Caco-2 (cell line): ENCODE measurements at regions not wholly inside any gene's neighbourhood (a gene's known extent, or its start where the extent isn't known, plus 50 kb on each side); places are given as distances from the start of the nearest gene placed in this dataset.

Source experiments
- BruUV-seq: library from RNA; stranded (reverse); fragments of 400-500 nt; replicated peaks from 2 replicates; lab custom pipeline; 2021; lab: Mats Ljungman, UMichigan
- CTCF ChIA-PET: fragments of 300-600 bp; sonication (Branson Sonifier 250); formaldehyde crosslinking; loops from one replicate; lab custom pipeline; 2022; ENCODE audit warnings: antibody characterized with exemption; lab: Charles Lee
- POLR2A ChIA-PET: fragments of 300-600 bp; sonication (Branson Sonifier 250); formaldehyde crosslinking; loops from one replicate; lab custom pipeline; 2022; ENCODE audit warnings: antibody characterized with exemption; lab: Charles Lee
- DNase-seq, 2 experiments: peaks; one replicate each; pipeline versions ENCODE4 v3.0.0 to v3.0.0-alpha.2; 2020 to 2022
- H3K27me3 ChIP-seq: replicated peaks from 2 replicates; pipeline ENCODE4 v1.6.0; 2011; ENCODE audit warnings: low read length; ENCODE audit not compliant: control insufficient read depth, insufficient read depth
- H3K36me3 ChIP-seq: 2 replicates; pipeline ENCODE4 v1.5.1; 2011; ENCODE audit warnings: low read length; ENCODE audit not compliant: control insufficient read depth, insufficient read depth
- H3K4me1 ChIP-seq: fragments of 250-450 bp; sonication (Bioruptor Pico); 2 replicates; pipeline ENCODE4 v1.5.1; 2020; ENCODE audit warnings: mild to moderate bottlenecking
- H3K4me3 ChIP-seq: 2 replicates; pipeline ENCODE4 v1.5.1; 2011; ENCODE audit warnings: low read depth, mild to moderate bottlenecking, control low read depth, low read length
- H3K9me3 ChIP-seq: fragments of 250-450 bp; sonication (Bioruptor Pico); 2 replicates; pipeline ENCODE4 v1.5.1; 2020; ENCODE audit warnings: mild to moderate bottlenecking, moderate library complexity
- H3K27ac Mint-ChIP-seq: one replicate; pipeline ENCODE4 v1.8.0; 2022; ENCODE audit warnings: mixed read lengths; ENCODE audit not compliant: unreplicated experiment
- H3K27me3 Mint-ChIP-seq: one replicate; pipeline ENCODE4 v1.8.0; 2022; ENCODE audit warnings: mixed read lengths; ENCODE audit not compliant: insufficient read depth, unreplicated experiment
- H3K36me3 Mint-ChIP-seq: one replicate; pipeline ENCODE4 v1.8.0; 2022; ENCODE audit warnings: mild to moderate bottlenecking, mixed read lengths; ENCODE audit not compliant: insufficient read depth, unreplicated experiment
- H3K4me1 Mint-ChIP-seq: one replicate; pipeline ENCODE4 v1.8.0; 2022; ENCODE audit warnings: low read depth, mixed read lengths; ENCODE audit not compliant: unreplicated experiment
- H3K4me3 Mint-ChIP-seq: one replicate; pipeline ENCODE4 v1.8.0; 2022; ENCODE audit warnings: mild to moderate bottlenecking, moderate library complexity, mixed read lengths; ENCODE audit not compliant: unreplicated experiment
- H3K9me3 Mint-ChIP-seq: one replicate; pipeline ENCODE4 v1.8.0; 2022; ENCODE audit warnings: mixed read lengths; ENCODE audit not compliant: unreplicated experiment
- CTCF ChIP-seq, 2 experiments: fragments of 200-600 bp in 1 of 2; IDR thresholded peaks; 1 replicate in 1 of 2; 2 replicates in 1 of 2; pipeline versions ENCODE4 v1.5.1 to v1.8.0; 2011 to 2022; ENCODE audit warnings: antibody characterized with exemption in 1 of 2, control low read depth in 1 of 2, inconsistent platforms in 1 of 2, low read depth in 1 of 2, low read length in 1 of 2, mild to moderate bottlenecking in 1 of 2, moderate library complexity in 1 of 2; ENCODE audit not compliant: insufficient read depth in 1 of 2, severe bottlenecking in 1 of 2, unreplicated experiment in 1 of 2
- intact Hi-C: fragments of 100-400 bp; cut with micrococcal nuclease; formaldehyde crosslinking; loops from one replicate; pipeline ENCODE4 v1.10.0; 2022; ENCODE audit not compliant: unreplicated experiment

GRCh38 chr16:51201604-51202003 is 50.5 kb upstream of the SALL1 start:
- intact Hi-C loops, result no loop called here
- H3K4me3 Mint-ChIP-seq, result no peak overlapping the region
- Histone ChIP-seq H3K9me3 (peaks cover 11% of the 10 kb centered on the region; the same call in 1 of the 2 replicates), H3K4me1 (no peaks in the 10 kb centered on the region), H3K36me3 (no peaks in the 10 kb centered on the region), H3K4me3 (no peak overlapping the region), H3K27me3 (no peaks in the 10 kb centered on the region)
- H3K4me1 Mint-ChIP-seq, result no peaks in the 10 kb centered on the region
- ChIA-PET CTCF (no interaction called here), POLR2A (no interaction called here)
- peaks cover 10% of the 10 kb centered on the region for H3K9me3 Mint-ChIP-seq
- no TSS peak for BruUV-seq
- TF ChIP-seq CTCF (IDR thresholded peaks at IDR 0.05; ENCODE audit: insufficient read depth in 1 of 2, low read depth in 1 of 2, low read length in 1 of 2, severe bottlenecking in 1 of 2, unreplicated experiment in 1 of 2), result no peak
- H3K27ac Mint-ChIP-seq, result no peak overlapping the region
- no peaks in the 10 kb centered on the region for H3K36me3 Mint-ChIP-seq
- H3K27me3 Mint-ChIP-seq, result no peaks in the 10 kb centered on the region
- no peak for DNase-seq
